ENCODE measurements at regions not wholly inside any gene's neighbourhood (a gene's known extent, or its start where the extent isn't known, plus 50 kb on each side); places are given as distances from the start of the nearest gene placed in this dataset.

GRCh38 chr22:27514601-27515523 lies 286.7 kb downstream of the MN1 start:
- BruUV-seq (replicated peaks): no TSS peak
- Histone ChIP-seq H3K27ac (ENCODE audit: low read depth, low read length, poor library complexity, severe bottlenecking) (no peak overlapping the region), H3K36me3 (ENCODE audit: insufficient read depth, low read length, poor library complexity, severe bottlenecking) (no peaks in the 10 kb centered on the region), H3K4me3 (ENCODE audit: low read depth, low read length, poor library complexity, severe bottlenecking) (no peak overlapping the region), H3K27me3 (replicated peaks; ENCODE audit: insufficient read depth, low read depth, low read length, poor library complexity) (no peaks in the 10 kb centered on the region), H3K4me1 (ENCODE audit: insufficient read depth, low read length, poor library complexity, severe bottlenecking) (no peaks in the 10 kb centered on the region), H3K9me3 (ENCODE audit: low read depth, low read length, poor library complexity, severe bottlenecking) (no peaks in the 10 kb centered on the region)
- CTCF ChIA-PET: no interaction called here
- intact Hi-C loops (cut with micrococcal nuclease; ENCODE audit: unreplicated experiment): no loop called here
- POLR2A ChIA-PET (ENCODE audit: low non-redundant PET): no interaction called here
- no peak for DNase-seq (ENCODE audit: low spot score)
- no peak for TF ChIP-seq EZH2 (IDR thresholded peaks at IDR 0.05; ENCODE audit: borderline replicate concordance, low read depth, low read length, poor library complexity, severe bottlenecking)
- no peak for TF ChIP-seq CTCF (conservative IDR thresholded peaks at IDR 0.05; ENCODE audit: low read depth, low read length)

GRCh38 chr22:27517361-27518155 lies 284.0 kb downstream of the MN1 start:
- TF ChIP-seq EZH2 (IDR thresholded peaks at IDR 0.05; ENCODE audit: borderline replicate concordance, low read depth, low read length, poor library complexity, severe bottlenecking) (no peak), CTCF (conservative IDR thresholded peaks at IDR 0.05; ENCODE audit: low read depth, low read length) (no peak)
- DNase-seq (ENCODE audit: low spot score): no peak
- intact Hi-C loops (cut with micrococcal nuclease; ENCODE audit: unreplicated experiment): no loop called here
- H3K4me3 ChIP-seq (ENCODE audit: low read depth, low read length, poor library complexity, severe bottlenecking): no peak overlapping the region
- no peak overlapping the region for H3K27ac ChIP-seq (ENCODE audit: low read depth, low read length, poor library complexity, severe bottlenecking)
- no peaks in the 10 kb centered on the region for H3K27me3 ChIP-seq (replicated peaks; ENCODE audit: insufficient read depth, low read depth, low read length, poor library complexity)
- no peaks in the 10 kb centered on the region for H3K4me1 ChIP-seq (ENCODE audit: insufficient read depth, low read length, poor library complexity, severe bottlenecking)
- ChIA-PET CTCF (no interaction called here), POLR2A (ENCODE audit: low non-redundant PET) (no interaction called here)
- no peaks in the 10 kb centered on the region for H3K9me3 ChIP-seq (ENCODE audit: low read depth, low read length, poor library complexity, severe bottlenecking)
- H3K36me3 ChIP-seq (ENCODE audit: insufficient read depth, low read length, poor library complexity, severe bottlenecking): no peaks in the 10 kb centered on the region
- no TSS peak for BruUV-seq (replicated peaks)

- H3K36me3 ChIP-seq (ENCODE audit: insufficient read depth, low read length, poor library complexity, severe bottlenecking): no peaks in the 10 kb centered on the region
- no peak for DNase-seq (ENCODE audit: low spot score)
- no TSS peak for BruUV-seq (replicated peaks)
- POLR2A ChIA-PET (ENCODE audit: low non-redundant PET): no interaction called here
- H3K9me3 ChIP-seq (ENCODE audit: low read depth, low read length, poor library complexity, severe bottlenecking): no peaks in the 10 kb centered on the region
- no peaks in the 10 kb centered on the region for H3K27me3 ChIP-seq (replicated peaks; ENCODE audit: insufficient read depth, low read depth, low read length, poor library complexity)
- no peak for TF ChIP-seq CTCF (conservative IDR thresholded peaks at IDR 0.05; ENCODE audit: low read depth, low read length)
- TF ChIP-seq EZH2 (IDR thresholded peaks at IDR 0.05; ENCODE audit: borderline replicate concordance, low read depth, low read length, poor library complexity, severe bottlenecking): no peak
- CTCF ChIA-PET: no interaction called here
- no peaks in the 10 kb centered on the region for H3K4me1 ChIP-seq (ENCODE audit: insufficient read depth, low read length, poor library complexity, severe bottlenecking)
- no peak overlapping the region for H3K4me3 ChIP-seq (ENCODE audit: low read depth, low read length, poor library complexity, severe bottlenecking)
- no peak overlapping the region for H3K27ac ChIP-seq (ENCODE audit: low read depth, low read length, poor library complexity, severe bottlenecking)
- intact Hi-C loops (cut with micrococcal nuclease; ENCODE audit: unreplicated experiment): no loop called here
Observed at GRCh38 chr22:27518531-27519340, 282.8 kb downstream of the MN1 start.

Measured in A673 (cell line).